NCI-H2029 treated with DMSO at 0.1 percent for 48 hours (cell line): ENCODE measurements at regions not wholly inside any gene's neighbourhood (a gene's known extent, or its start where the extent isn't known, plus 50 kb on each side); places are given as distances from the start of the nearest gene placed in this dataset.
"Not testable (repeated sequence)": the region's sequence is repeated elsewhere in the genome, so short reads cannot be mapped to it uniquely, and the experiment has no call there.

Experiments used
- DNase-seq: peaks from one replicate; lab custom pipeline; 2025; lab: John Stamatoyannopoulos, UW

- not testable (repeated sequence) for DNase-seq
Measured at GRCh38 chr3:110888625-110889375, 182.8 kb upstream of the NECTIN3 start.

- not testable (repeated sequence) for DNase-seq
Measured at GRCh38 chr3:110889376-110889699, 182.3 kb upstream of the NECTIN3 start.

- DNase-seq = no peak
Measured at GRCh38 chr3:110894574-110894973, 177.0 kb upstream of the NECTIN3 start.

- no peak for DNase-seq
Measured at GRCh38 chr3:110895054-110895453, 176.6 kb upstream of the NECTIN3 start.

GRCh38 chr3:110897046-110897445 lies 174.6 kb upstream of the NECTIN3 start:
- no peak for DNase-seq

- DNase-seq = no peak
Measured at GRCh38 chr3:110900576-110900975, 171.0 kb upstream of the NECTIN3 start.

- no peak for DNase-seq
Measured at GRCh38 chr3:110901536-110901935, 170.1 kb upstream of the NECTIN3 start.

- DNase-seq = no peak
Measured at GRCh38 chr3:110902453-110903085, 169.0 kb upstream of the NECTIN3 start.

- no peak for DNase-seq
Measured at GRCh38 chr3:110903771-110904519, 167.7 kb upstream of the NECTIN3 start.

GRCh38 chr3:110904520-110904890 lies 167.1 kb upstream of the NECTIN3 start:
- no peak for DNase-seq

GRCh38 chr3:110905121-110905520 lies 166.5 kb upstream of the NECTIN3 start:
- no peak for DNase-seq

- no peak for DNase-seq
Measured at GRCh38 chr3:110909839-110910238, 161.8 kb upstream of the NECTIN3 start.

- DNase-seq = no peak
Measured at GRCh38 chr3:110910346-110910955, 161.2 kb upstream of the NECTIN3 start.

- no peak for DNase-seq
Measured at GRCh38 chr3:110918963-110919362, 152.7 kb upstream of the NECTIN3 start.

GRCh38 chr3:110925798-110926197 lies 145.8 kb upstream of the NECTIN3 start:
- no peak for DNase-seq

- DNase-seq = no peak
Measured at GRCh38 chr3:110928016-110928662, 143.5 kb upstream of the NECTIN3 start.

GRCh38 chr3:110929816-110930215 lies 141.8 kb upstream of the NECTIN3 start:
- no peak for DNase-seq

- no peak for DNase-seq
Measured at GRCh38 chr3:110932567-110932966, 139.0 kb upstream of the NECTIN3 start.

- DNase-seq = no peak
Measured at GRCh38 chr3:110933821-110934426, 137.7 kb upstream of the NECTIN3 start.

- no peak for DNase-seq
Measured at GRCh38 chr3:110938629-110939028, 133.0 kb upstream of the NECTIN3 start.

GRCh38 chr3:110940055-110940454 lies 131.6 kb upstream of the NECTIN3 start:
- DNase-seq = no peak

- no peak for DNase-seq
Measured at GRCh38 chr3:110944782-110945181, 126.8 kb upstream of the NECTIN3 start.
